ENCODE measurements at regions not wholly inside any gene's neighbourhood (a gene's known extent, or its start where the extent isn't known, plus 50 kb on each side); places are given as distances from the start of the nearest gene placed in this dataset.

GRCh38 chr9:73042155-73042554 is 89.3 kb upstream of the ALDH1A1 start:
- peak in 1 of 2 donors; percentile 38 for DNase-seq (ENCODE audit: low read depth in 1 of 2, low spot score in 1 of 2)
- no peaks in the 10 kb centered on the region for H3K4me1 ChIP-seq (ENCODE audit: low read depth)
- no peak for TF ChIP-seq CTCF (IDR thresholded peaks at IDR 0.05; ENCODE audit: low read depth, low read length)
- no peaks in the 10 kb centered on the region for H3K27me3 ChIP-seq
- no peaks in the 10 kb centered on the region for H3K36me3 ChIP-seq
- H3K27ac ChIP-seq, result no peak overlapping the region
- H3K9me3 ChIP-seq (ENCODE audit: low read depth), result no peaks in the 10 kb centered on the region
- no peak overlapping the region for H3K4me3 ChIP-seq

GRCh38 chr9:73039271-73040263 is 86.7 kb upstream of the ALDH1A1 start:
- peak in 1 of 2 donors; percentile 85 for DNase-seq (ENCODE audit: low read depth in 1 of 2, low spot score in 1 of 2)

GRCh38 chr9:73038613-73039012 is 85.8 kb upstream of the ALDH1A1 start:
- TF ChIP-seq CTCF (IDR thresholded peaks at IDR 0.05; ENCODE audit: low read depth, low read length), result no peak
- Histone ChIP-seq H3K4me3 (no peak overlapping the region), H3K9me3 (ENCODE audit: low read depth) (no peaks in the 10 kb centered on the region), H3K4me1 (ENCODE audit: low read depth) (no peaks in the 10 kb centered on the region), H3K27me3 (no peaks in the 10 kb centered on the region), H3K36me3 (no peaks in the 10 kb centered on the region), H3K27ac (no peak overlapping the region)
- DNase-seq (ENCODE audit: low read depth in 1 of 2, low spot score in 1 of 2), result peak in 1 of 2 donors; percentile 84

More at GRCh38 chr9:73039271-73040263, 86.7 kb upstream of the ALDH1A1 start:
- TF ChIP-seq CTCF (IDR thresholded peaks at IDR 0.05; ENCODE audit: low read depth, low read length), result no peak
- Histone ChIP-seq H3K36me3 (no peaks in the 10 kb centered on the region), H3K9me3 (ENCODE audit: low read depth) (no peaks in the 10 kb centered on the region), H3K27me3 (no peaks in the 10 kb centered on the region), H3K4me1 (ENCODE audit: low read depth) (no peaks in the 10 kb centered on the region), H3K4me3 (no peak overlapping the region), H3K27ac (no peak overlapping the region)

GRCh38 chr9:73038089-73038509 is 85.2 kb upstream of the ALDH1A1 start:
- Histone ChIP-seq H3K4me1 (ENCODE audit: low read depth) (no peaks in the 10 kb centered on the region), H3K27ac (no peak overlapping the region), H3K4me3 (no peak overlapping the region), H3K27me3 (no peaks in the 10 kb centered on the region), H3K9me3 (ENCODE audit: low read depth) (no peaks in the 10 kb centered on the region), H3K36me3 (no peaks in the 10 kb centered on the region)
- no peak for TF ChIP-seq CTCF (IDR thresholded peaks at IDR 0.05; ENCODE audit: low read depth, low read length)
- no peak for DNase-seq (ENCODE audit: low read depth in 1 of 2, low spot score in 1 of 2)

- Histone ChIP-seq H3K9me3 (ENCODE audit: low read depth) (no peaks in the 10 kb centered on the region), H3K4me3 (no peak overlapping the region), H3K4me1 (ENCODE audit: low read depth) (no peaks in the 10 kb centered on the region), H3K27me3 (no peaks in the 10 kb centered on the region), H3K36me3 (no peaks in the 10 kb centered on the region), H3K27ac (no peak overlapping the region)
- DNase-seq (ENCODE audit: low read depth in 1 of 2, low spot score in 1 of 2), result peak in 1 of 2 donors; percentile 35
- TF ChIP-seq CTCF (IDR thresholded peaks at IDR 0.05; ENCODE audit: low read depth, low read length), result no peak
Observed at GRCh38 chr9:73037613-73038012, 84.8 kb upstream of the ALDH1A1 start.
